GM19023 (cell line): ENCODE measurements at regions not wholly inside any gene's neighbourhood (a gene's known extent, or its start where the extent isn't known, plus 50 kb on each side); places are given as distances from the start of the nearest gene placed in this dataset.
"Not testable (repeated sequence)": the region's sequence is repeated elsewhere in the genome, so short reads cannot be mapped to it uniquely, and the experiment has no call there.

ENCODE experiments used
- ATAC-seq: cut with Tn5 transposase; IDR thresholded peaks from one replicate; pipeline ENCODE4 v1.9.1; 2021; ENCODE audit warnings: mild to moderate bottlenecking, moderate library complexity; ENCODE audit not compliant: unreplicated experiment

DNA sequence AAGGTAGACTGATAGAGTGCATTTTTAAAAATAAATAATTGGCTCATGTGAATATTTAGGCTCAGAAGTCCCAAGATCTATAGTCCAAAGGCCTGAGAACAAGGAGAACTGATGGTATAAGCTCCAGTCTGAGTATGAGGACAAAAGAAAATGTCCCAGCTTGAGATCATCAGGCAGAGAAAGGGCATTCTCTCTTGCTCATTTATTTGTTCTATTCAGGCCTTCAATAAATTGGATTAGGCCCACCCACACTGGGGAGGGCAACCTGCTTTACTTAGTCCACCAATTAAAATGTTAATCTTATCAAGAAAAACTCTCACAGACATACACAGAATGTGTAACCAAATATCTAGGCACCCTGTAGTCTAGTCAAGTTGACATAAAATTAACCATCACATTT lies 644.4 kb upstream of the MDGA2 start:
- ATAC-seq, result no peak

DNA sequence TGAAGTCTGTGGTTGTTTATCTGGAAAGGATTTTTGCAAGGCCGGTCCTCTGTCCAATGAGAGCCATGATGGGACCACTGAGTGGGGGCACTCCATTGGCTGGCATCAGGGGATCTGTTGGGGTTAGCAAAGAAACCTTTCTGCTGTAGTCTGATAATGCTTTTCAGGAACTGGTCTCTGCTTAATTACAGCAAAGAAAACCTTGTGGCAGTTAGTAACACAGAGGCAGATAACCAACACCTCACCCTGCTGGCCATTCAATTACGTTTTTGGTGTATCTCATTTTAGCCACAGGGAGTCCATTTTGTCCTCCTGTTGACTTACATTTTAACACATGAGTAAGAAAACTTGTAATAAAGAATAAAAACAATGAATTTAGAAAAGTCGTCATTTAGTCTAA lies 629.3 kb upstream of the MDGA2 start:
- ATAC-seq, result no peak

- ATAC-seq, result no peak
These were observed 614.3 kb upstream of the MDGA2 start for GRCh38 chr14:48289701-48290100.

DNA sequence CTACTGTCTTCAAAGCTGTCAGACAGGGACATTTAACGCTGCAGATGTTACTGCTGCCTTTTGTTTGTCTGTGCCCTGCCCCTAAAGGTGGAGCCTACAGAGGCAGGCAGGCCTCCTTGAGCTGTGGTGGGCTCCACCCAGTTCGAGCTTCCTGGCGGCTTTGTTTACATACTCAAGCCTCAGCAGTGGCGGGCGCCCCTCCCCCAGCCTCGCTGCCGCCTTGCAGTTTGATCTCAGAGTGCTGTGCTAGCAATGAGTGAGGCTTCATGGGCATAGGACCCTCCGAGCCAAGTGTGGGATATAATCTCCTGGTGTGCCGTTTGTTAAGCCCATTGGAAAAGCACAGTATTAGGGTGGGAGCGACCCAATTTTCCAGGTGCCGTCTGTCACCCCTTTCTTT lies 609.8 kb upstream of the MDGA2 start:
- ATAC-seq, result not testable (repeated sequence)

- no peak for ATAC-seq
These were observed 599.9 kb upstream of the MDGA2 start for GRCh38 chr14:48275301-48275700.

DNA sequence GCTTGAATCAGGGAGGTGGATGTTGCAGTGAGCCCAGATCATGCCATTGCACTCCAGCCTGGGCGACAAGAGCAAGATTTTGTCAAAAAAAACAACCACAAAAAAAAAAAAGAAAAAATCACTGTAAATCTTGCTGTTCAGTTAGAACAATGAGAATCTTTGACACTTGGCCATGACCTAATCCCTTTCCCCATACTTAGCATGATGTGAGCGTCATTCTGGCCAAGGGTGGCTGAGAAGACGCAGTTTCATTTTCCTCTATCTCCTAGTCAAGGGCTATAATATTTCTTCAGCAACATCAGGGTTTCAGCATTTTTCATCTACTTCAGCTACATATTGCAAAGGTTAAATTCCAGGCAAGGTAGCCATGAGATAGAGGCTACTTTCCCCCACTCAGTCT lies 599.4 kb upstream of the MDGA2 start:
- no peak for ATAC-seq

DNA sequence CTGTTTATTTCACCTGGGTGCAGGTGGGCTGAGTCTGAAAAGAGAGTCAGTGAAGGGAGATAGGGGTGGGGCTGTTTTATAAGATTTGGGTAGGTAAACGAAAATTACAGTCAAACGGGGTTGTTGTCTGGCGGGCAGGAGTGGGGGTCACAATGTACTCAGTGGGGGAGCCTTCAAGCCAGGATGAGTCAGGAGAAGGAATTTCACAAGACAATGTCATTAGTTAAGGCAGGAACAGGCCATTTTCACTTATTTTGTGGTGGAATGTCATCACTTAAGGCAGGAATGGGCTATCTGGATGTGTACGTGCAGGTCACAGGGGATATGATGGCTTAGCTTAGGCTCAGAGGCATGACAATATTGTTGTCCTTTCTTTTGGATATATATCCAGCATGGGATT lies 592.5 kb upstream of the MDGA2 start:
- not testable (repeated sequence) for ATAC-seq

GRCh38 chr14:48266201-48266600 lies 590.8 kb upstream of the MDGA2 start:
- ATAC-seq, result not testable (repeated sequence)

GRCh38 chr14:48261436-48261835 lies 586.0 kb upstream of the MDGA2 start:
- no peak for ATAC-seq

DNA sequence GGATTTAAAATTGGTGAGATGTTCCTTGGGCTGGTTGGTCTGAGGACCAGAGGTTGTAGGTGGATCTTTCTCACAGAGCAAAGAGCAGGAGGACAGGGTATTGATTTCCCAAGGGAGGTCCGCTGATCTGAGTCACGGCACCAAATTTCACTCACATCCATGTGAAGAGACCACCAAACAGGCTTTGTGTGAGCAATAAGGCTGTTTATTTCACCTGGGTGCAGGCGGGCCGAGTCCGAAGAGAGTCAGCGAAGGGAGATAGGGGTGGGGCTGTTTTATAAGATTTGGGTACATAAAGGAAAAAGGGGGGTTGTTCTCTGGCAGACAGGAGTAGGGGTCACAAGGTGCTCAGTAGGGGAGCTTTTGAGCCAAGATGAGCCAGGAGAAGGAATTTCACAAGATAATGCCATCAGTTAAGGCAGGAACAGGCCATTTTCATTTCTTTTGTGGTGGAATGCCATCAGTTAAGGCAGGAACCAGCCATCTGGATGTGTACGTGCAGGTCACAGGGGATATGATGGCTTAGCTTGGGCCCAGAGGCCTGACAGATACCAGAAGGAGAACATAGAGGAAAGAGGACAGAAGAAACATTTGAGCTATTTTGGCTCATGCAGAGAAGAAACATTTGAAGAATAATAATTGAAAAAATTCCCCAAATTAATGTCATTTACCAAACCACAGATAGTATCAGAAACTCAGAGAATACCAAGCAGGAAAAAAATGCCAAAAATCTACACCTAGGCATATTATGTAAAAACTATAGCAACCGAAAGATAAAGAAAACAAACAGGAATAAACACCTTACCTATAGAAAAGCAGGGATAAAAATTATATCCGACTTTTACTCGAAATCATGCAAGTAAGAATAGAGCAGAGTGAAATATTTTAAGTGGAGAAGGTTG lies 585.2 kb upstream of the MDGA2 start:
- not testable (repeated sequence) for ATAC-seq

GRCh38 chr14:48259876-48260275 lies 584.5 kb upstream of the MDGA2 start:
- not testable (repeated sequence) for ATAC-seq

DNA sequence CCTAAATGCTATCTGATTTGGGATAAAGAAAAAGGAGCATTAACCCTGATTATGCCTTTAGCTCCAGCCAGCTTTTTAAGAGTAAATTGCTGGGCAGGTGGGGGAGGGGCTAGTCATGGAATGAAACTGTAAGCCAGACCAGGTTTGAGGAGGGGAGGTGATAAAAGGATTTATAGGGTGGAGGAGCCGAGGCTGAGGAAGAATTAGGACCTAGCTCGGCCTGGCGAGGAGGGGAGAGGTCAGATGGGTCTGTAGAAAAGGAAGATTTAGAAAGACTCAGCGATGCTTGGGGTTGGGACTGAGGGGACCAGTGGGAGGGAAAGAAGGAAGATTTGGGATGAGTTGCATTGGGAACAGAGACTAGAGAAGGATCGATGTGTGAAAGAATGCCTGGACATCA lies 583.8 kb upstream of the MDGA2 start:
- not testable (repeated sequence) for ATAC-seq

DNA sequence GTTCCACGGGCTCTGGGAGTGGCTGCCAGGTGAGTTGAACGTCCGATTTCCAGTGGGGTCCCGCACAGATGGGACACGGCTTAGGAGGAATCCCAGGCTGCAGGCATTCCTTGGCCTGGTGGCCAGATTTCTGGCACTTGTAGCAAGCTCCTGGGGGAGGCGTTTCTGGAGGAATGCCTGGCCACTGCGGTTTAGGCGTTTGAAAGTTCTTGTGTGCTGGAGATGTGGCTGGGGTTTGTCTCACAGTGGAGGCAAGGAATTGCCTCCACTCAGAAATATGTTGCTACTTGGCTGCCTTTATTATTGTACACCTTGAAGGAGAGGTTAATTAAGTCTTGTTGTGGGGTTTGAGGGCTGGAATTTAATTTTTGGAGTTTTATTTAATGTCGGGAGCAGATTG lies 583.3 kb upstream of the MDGA2 start:
- ATAC-seq, result not testable (repeated sequence)

DNA sequence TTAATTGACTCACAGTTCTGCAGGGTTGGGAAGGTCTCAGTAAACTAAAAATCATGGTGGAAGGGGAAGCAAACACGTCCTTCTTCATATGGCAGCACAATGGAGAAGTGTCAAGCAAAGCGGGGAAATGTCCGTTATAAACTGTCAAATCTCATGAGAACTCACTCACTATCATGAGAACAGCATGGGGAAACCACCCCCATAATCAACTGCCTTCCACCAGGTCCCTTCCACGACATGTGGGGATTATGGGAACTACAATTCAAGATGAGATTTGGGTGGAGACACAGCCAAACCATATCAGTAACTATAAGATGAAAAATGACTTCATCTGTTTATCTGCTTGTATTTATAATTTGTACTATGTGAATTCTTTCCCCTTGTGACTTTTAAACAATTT lies 577.6 kb upstream of the MDGA2 start:
- ATAC-seq, result no peak

GRCh38 chr14:48251290-48251689 lies 575.9 kb upstream of the MDGA2 start:
- ATAC-seq, result no peak

GRCh38 chr14:48250575-48250974 lies 575.2 kb upstream of the MDGA2 start:
- ATAC-seq, result no peak

- no peak for ATAC-seq
These were observed 572.6 kb upstream of the MDGA2 start for GRCh38 chr14:48247977-48248376.

DNA sequence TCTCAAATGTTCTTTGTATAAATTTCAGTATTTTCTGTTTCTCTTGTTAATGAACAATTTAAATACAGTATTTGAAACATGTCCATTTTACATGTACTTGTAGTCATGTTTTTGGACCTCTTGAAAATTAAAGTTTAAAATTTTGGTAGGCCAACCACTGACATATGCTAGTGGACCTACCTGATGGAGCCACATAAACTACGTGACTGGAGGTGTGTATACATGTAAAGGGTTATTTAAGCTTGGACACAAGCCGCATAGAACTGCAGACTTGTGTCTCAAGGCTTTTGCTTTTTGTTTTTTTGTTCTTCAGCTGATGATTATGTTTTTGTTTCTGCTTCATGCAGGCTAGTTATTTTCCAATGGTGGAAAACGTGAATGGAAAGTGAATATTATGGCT lies 568.5 kb upstream of the MDGA2 start:
- no peak for ATAC-seq

DNA sequence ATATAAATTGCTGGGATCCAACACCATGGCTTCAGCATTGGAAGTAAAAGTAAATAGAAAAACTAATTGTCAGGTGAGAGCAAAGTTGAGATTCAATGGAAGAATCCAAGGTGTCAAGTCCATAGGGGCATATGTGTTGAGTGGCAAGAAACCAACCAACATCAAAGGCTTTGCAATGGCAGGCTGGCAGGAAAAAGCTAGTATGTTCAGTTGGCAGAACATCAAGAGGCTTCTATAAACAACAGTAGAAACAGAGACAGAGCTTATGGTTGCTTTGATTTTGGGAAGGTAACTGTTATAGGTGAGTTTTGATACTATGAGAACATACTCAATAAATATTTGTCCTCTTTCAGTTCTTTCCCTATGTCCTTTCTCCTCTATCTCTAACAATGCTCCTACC lies 553.7 kb upstream of the MDGA2 start:
- ATAC-seq, result no peak

DNA sequence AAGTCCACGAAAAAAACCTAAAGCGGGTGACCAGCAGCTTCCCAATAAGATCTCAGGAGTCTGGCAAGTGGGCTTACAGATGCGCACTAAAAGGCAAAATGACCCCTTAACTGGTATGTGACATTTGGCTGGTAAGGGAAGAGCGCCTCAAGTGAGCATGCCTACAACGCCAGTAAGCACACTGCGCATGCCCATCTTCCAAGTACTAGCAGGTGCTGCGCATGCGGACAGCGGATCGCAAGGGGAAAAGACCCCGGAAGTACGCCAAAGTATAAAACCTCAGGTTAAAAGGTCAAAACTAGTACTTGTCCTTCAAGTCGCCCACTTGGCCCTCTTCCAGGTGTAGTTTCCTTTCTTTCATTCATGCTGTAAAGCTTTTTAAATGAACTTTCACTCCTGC lies 518.5 kb upstream of the MDGA2 start:
- ATAC-seq, result no peak

DNA sequence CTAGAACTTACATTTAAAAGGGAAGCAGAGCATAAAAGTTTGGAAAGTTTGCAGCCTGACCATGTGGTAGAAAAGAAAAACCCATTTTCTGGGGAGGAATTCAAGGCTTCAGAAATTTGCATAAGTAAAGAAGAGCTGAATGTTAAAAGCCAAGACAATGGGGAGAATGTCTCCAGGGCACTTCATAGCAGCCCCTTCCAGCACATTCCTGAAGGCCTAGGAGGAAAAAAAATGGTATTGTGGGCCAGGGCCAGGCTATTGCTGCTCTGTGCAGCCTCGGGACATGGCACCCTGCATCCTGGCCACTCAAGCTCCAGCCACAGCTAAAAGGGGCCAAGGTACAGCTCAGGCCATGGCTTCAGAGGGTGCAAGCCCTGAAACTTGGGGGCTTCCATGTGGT lies 474.2 kb upstream of the MDGA2 start:
- ATAC-seq, result not testable (repeated sequence)

GRCh38 chr14:48140804-48141203 lies 465.4 kb upstream of the MDGA2 start:
- ATAC-seq, result no peak

DNA sequence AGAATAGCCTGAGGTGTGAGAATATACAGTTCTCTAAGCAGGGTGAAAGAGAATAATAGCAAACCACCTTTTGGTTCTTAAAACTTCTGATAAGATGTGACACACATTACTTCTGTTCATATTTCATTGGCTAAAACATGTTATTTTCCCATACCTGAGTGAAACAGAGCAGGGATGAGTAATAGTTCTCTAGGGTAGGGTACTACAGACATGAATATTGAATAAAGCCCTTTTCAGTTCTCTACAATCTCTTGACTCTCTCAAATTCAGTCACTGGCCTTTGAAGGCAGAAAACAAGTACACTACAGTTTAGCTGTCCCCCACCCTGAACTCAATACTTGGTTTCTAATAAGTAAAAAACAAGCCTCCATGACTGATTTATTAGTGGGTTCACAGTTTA lies 454.1 kb upstream of the MDGA2 start:
- no peak for ATAC-seq
